SKM-1 treated with dmso at 0.1 percent for 144 hours (cell line): ENCODE measurements at regions not wholly inside any gene's neighbourhood (a gene's known extent, or its start where the extent isn't known, plus 50 kb on each side); places are given as distances from the start of the nearest gene placed in this dataset.
"Not testable (repeated sequence)": the region's sequence is repeated elsewhere in the genome, so short reads cannot be mapped to it uniquely, and the experiment has no call there.

Experiments used
- DNase-seq: peaks from one replicate; lab custom pipeline; 2025; ENCODE audit not compliant: unreplicated experiment; lab: John Stamatoyannopoulos, UW

- no peak for DNase-seq
Observed at GRCh38 chr6:151671195-151671594, 136.3 kb upstream of the ESR1 start.

GRCh38 chr6:151674578-151674977 is 132.9 kb upstream of the ESR1 start:
- DNase-seq, result no peak

GRCh38 chr6:151675746-151676459 is 131.6 kb upstream of the ESR1 start:
- DNase-seq, result peak; percentile 19

GRCh38 chr6:151676460-151676945 is 131.0 kb upstream of the ESR1 start:
- no peak for DNase-seq

- no peak for DNase-seq
Observed at GRCh38 chr6:151677404-151677803, 130.1 kb upstream of the ESR1 start.

- DNase-seq, result no peak
Observed at GRCh38 chr6:151679081-151679480, 128.4 kb upstream of the ESR1 start.

GRCh38 chr6:151679941-151680340 is 127.5 kb upstream of the ESR1 start:
- DNase-seq, result no peak

- DNase-seq, result no peak
Observed at GRCh38 chr6:151680846-151681432, 126.5 kb upstream of the ESR1 start.

- no peak for DNase-seq
Observed at GRCh38 chr6:151681433-151682059, 125.9 kb upstream of the ESR1 start.

GRCh38 chr6:151682251-151682650 is 125.2 kb upstream of the ESR1 start:
- no peak for DNase-seq

GRCh38 chr6:151682922-151683321 is 124.6 kb upstream of the ESR1 start:
- DNase-seq, result no peak

GRCh38 chr6:151683381-151683780 is 124.1 kb upstream of the ESR1 start:
- no peak for DNase-seq

- no peak for DNase-seq
Observed at GRCh38 chr6:151689499-151690201, 117.8 kb upstream of the ESR1 start.

- DNase-seq, result no peak
Observed at GRCh38 chr6:151690303-151690702, 117.2 kb upstream of the ESR1 start.

- no peak for DNase-seq
Observed at GRCh38 chr6:151690768-151691562, 116.5 kb upstream of the ESR1 start.

GRCh38 chr6:151692216-151692615 is 115.3 kb upstream of the ESR1 start:
- no peak for DNase-seq

GRCh38 chr6:151693366-151693765 is 114.1 kb upstream of the ESR1 start:
- no peak for DNase-seq

- DNase-seq, result no peak
Observed at GRCh38 chr6:151695156-151695555, 112.3 kb upstream of the ESR1 start.

- DNase-seq, result not testable (repeated sequence)
Observed at GRCh38 chr6:151696302-151696701, 111.2 kb upstream of the ESR1 start.

- no peak for DNase-seq
Observed at GRCh38 chr6:151698931-151699700, 108.4 kb upstream of the ESR1 start.
